DND-41 (cell line): ENCODE measurements at regions not wholly inside any gene's neighbourhood (a gene's known extent, or its start where the extent isn't known, plus 50 kb on each side); places are given as distances from the start of the nearest gene placed in this dataset.
A peak's percentile ranks its signal among the peaks of the same experiment; 100 is the strongest.

Source experiments
- ATAC-seq: fragments of 200-7000 bp; cut with Tn5 transposase; 3 replicates; pipeline ENCODE4 v1.9.1; 2021; ENCODE audit warnings: low read depth; ENCODE audit not compliant: insufficient read depth
- DNase-seq: peaks from one replicate; pipeline ENCODE4 v3.0.0-alpha.2; 2020
- H2AFZ ChIP-seq: 2 replicates; pipeline ENCODE4 v1.6.0; 2012; ENCODE audit warnings: low read depth, low read length
- H3K27ac ChIP-seq: 2 replicates; pipeline ENCODE4 v1.5.1; 2012; ENCODE audit warnings: low read length, inconsistent platforms
- H3K27me3 ChIP-seq: fragments of 200-600 bp; sonication (generic); 2 replicates; pipeline ENCODE4 v1.6.0; 2012; ENCODE audit warnings: low read length, mild to moderate bottlenecking, inconsistent platforms; ENCODE audit not compliant: insufficient read depth, poor library complexity
- H3K36me3 ChIP-seq: 2 replicates; pipeline ENCODE4 v1.5.1; 2012; ENCODE audit warnings: low read length, inconsistent platforms; ENCODE audit not compliant: insufficient read depth
- H3K4me1 ChIP-seq: 2 replicates; pipeline ENCODE4 v1.5.1; 2012; ENCODE audit warnings: mild to moderate bottlenecking, low read length; ENCODE audit not compliant: insufficient read depth
- H3K4me2 ChIP-seq: 2 replicates; pipeline ENCODE4 v1.6.0; 2012; ENCODE audit warnings: mild to moderate bottlenecking, moderate library complexity, low read length, inconsistent platforms; ENCODE audit not compliant: insufficient read depth
- H3K4me3 ChIP-seq, 2 experiments: fragments of 200-600 bp in 1 of 2; shearing (Covaris generic) in 1 of 2; 2 replicates each; pipeline ENCODE4 v1.5.1; 2012 to 2016; ENCODE audit warnings: inconsistent platforms in 2 of 2, low read length in 2 of 2, mild to moderate bottlenecking in 2 of 2, low read depth in 1 of 2, moderate library complexity in 1 of 2
- H3K79me2 ChIP-seq: 2 replicates; pipeline ENCODE4 v1.6.0; 2012; ENCODE audit warnings: low read length, inconsistent platforms; ENCODE audit not compliant: insufficient read depth
- H3K9ac ChIP-seq: 2 replicates; pipeline ENCODE4 v1.6.0; 2012; ENCODE audit warnings: low read depth, mild to moderate bottlenecking, inconsistent platforms, low read length, moderate library complexity
- H3K9me3 ChIP-seq: 2 replicates; pipeline ENCODE4 v1.5.1; 2012; ENCODE audit warnings: low read length, moderate library complexity, mild to moderate bottlenecking, inconsistent platforms; ENCODE audit not compliant: insufficient read depth, severe bottlenecking
- H4K20me1 ChIP-seq: 2 replicates; pipeline ENCODE4 v1.6.0; 2012; ENCODE audit warnings: low read length; ENCODE audit not compliant: insufficient read depth
- EZH2 ChIP-seq: IDR thresholded peaks from 3 replicates; pipeline ENCODE4 v1.6.1; 2012; ENCODE audit warnings: borderline replicate concordance, low read depth, mild to moderate bottlenecking, moderate library complexity, low read length, inconsistent platforms; ENCODE audit not compliant: severe bottlenecking
- TF ChIP-seq, protein P1 (sequence below): IDR thresholded peaks from 2 replicates; pipeline ENCODE4 v1.5.1; 2012; ENCODE audit warnings: borderline replicate concordance, low read length, moderate library complexity, mild to moderate bottlenecking; ENCODE audit not compliant: poor library complexity, severe bottlenecking; ENCODE audit errors: extremely low read depth

DNA sequence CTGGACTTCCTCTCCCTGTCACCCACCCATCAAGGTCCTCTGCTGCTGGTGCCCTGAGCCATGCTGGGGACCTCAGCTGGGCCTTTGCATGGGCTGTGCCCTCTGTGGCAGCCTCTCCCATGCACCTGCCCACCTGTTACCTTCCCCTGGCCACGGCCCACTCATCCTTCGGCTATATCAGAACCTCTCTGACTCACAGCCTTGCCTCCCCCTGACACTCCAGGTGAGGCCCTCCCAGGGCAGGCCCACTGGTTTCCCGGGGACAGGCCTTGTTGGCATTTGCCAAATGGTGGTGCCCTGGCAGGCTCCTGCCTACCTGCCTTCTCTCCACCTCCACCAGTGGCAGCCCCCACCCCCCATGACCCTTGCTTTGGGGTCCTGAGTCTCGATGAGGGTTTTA lies 73.7 kb upstream of the PRR5 start:
- Histone ChIP-seq H4K20me1 (peaks cover 7% of the 10 kb centered on the region; the same call in 1 of the 2 replicates), H3K27me3 (no peaks in the 10 kb centered on the region), H3K4me2 (no peak overlapping the region), H3K4me1 (no peaks in the 10 kb centered on the region), H3K9ac (no peak overlapping the region), H3K9me3 (no peaks in the 10 kb centered on the region), H3K36me3 (no peaks in the 10 kb centered on the region), H3K27ac (no peak overlapping the region), H3K79me2 (no peaks in the 10 kb centered on the region), H2AFZ (no peak overlapping the region), H3K4me3 (no peak overlapping the region)
- ATAC-seq (no peak), DNase-seq (no peak)
- no peak for TF ChIP-seq EZH2
- TF ChIP-seq, protein P1, sequence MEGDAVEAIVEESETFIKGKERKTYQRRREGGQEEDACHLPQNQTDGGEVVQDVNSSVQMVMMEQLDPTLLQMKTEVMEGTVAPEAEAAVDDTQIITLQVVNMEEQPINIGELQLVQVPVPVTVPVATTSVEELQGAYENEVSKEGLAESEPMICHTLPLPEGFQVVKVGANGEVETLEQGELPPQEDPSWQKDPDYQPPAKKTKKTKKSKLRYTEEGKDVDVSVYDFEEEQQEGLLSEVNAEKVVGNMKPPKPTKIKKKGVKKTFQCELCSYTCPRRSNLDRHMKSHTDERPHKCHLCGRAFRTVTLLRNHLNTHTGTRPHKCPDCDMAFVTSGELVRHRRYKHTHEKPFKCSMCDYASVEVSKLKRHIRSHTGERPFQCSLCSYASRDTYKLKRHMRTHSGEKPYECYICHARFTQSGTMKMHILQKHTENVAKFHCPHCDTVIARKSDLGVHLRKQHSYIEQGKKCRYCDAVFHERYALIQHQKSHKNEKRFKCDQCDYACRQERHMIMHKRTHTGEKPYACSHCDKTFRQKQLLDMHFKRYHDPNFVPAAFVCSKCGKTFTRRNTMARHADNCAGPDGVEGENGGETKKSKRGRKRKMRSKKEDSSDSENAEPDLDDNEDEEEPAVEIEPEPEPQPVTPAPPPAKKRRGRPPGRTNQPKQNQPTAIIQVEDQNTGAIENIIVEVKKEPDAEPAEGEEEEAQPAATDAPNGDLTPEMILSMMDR, result no peak

DNA sequence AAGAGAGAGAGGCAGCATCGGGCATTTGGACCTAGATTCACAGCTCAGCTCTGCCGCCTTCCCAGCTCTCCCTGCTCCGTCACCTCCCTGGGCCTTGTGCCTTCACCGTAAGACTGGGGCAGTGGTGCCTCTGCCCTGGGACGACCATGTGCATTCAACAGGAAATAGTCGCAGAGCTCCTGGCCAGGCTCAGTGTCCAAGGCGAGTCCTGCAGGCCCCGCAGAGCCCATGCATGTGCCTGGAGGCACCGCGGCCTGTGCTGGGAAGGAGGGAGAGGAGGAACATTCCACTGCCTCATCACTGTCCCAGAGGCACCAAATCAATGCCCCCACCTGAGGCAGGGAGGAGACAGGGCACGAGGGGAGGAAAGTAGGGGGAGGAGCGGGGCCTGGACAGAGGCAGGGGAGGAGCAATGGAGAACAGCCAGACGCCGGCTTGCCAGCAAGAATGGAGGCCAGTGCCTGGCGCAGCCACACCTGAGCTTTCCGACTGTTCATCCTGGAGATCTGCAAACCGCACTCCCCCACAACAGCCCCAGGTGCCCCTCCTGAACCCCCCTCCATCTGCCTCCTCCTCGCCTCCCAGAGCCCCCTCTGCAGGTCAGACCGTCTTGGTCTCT lies 74.4 kb upstream of the PRR5 start:
- Histone ChIP-seq H3K36me3 (no peaks in the 10 kb centered on the region), H4K20me1 (peaks cover 7% of the 10 kb centered on the region; the same call in 1 of the 2 replicates), H3K9ac (no peak overlapping the region), H3K4me2 (no peak overlapping the region), H3K4me3 (no peak overlapping the region), H3K9me3 (no peaks in the 10 kb centered on the region), H3K79me2 (no peaks in the 10 kb centered on the region), H2AFZ (no peak overlapping the region), H3K27me3 (no peaks in the 10 kb centered on the region), H3K4me1 (no peaks in the 10 kb centered on the region), H3K27ac (no peak overlapping the region)
- TF ChIP-seq EZH2, result no peak
- TF ChIP-seq, protein P1, result no peak
- ATAC-seq (no peak), DNase-seq (no peak)

DNA sequence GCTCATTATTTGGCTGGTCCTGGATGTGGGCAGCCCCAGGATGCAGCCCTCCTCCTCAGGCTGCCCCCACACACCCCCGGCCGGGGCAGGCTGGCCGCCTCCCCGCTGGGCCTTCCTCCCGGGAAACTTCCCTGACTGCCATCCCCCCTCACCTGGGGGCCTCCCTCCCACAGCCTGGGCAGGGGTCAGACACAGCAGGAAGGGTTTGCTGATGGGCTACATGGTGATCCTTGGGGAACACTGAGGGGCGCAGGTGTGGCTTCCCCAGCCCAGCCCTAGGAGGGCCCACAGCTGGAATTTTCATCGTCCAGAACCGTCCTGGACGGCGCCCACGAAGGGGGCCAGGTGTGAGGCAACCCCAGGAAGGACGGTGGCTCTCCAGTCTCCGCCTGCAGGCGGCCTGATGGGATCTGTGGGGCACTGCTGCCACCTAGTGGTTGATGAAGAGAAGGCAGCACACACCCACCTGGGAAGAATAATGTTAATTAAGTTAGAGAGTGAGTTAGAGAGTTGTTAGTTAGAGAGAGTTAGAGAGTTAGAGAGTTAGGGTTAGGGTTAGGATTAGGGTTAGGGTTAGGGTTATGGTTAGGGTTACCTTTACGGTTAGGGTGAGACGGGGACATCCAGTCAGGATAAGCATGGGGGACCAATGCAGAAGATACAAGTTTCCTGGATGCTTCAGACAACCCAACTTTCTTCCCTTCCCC lies 75.9 kb upstream of the PRR5 start:
- no peaks in the 10 kb centered on the region for H3K27me3 ChIP-seq
- H4K20me1 ChIP-seq, result peaks cover 7% of the 10 kb centered on the region; the same call in 1 of the 2 replicates

More for the DNA sequence above, 75.9 kb upstream of the PRR5 start:
- DNase-seq, result peak; percentile 77
- H3K4me1 ChIP-seq, result no peaks in the 10 kb centered on the region
- H3K4me3 ChIP-seq, result no peak overlapping the region
- H3K9me3 ChIP-seq, result no peaks in the 10 kb centered on the region
- H3K36me3 ChIP-seq, result no peaks in the 10 kb centered on the region
- H2AFZ ChIP-seq, result no peak overlapping the region
- no peaks in the 10 kb centered on the region for H3K79me2 ChIP-seq
- ATAC-seq, result peak; percentile 87
- no peak overlapping the region for H3K4me2 ChIP-seq
- no peak overlapping the region for H3K27ac ChIP-seq
- no peak for TF ChIP-seq EZH2
- TF ChIP-seq, protein P1, result peak; percentile 99
- H3K9ac ChIP-seq, result no peak overlapping the region
